ENCODE measurements at regions not wholly inside any gene's neighbourhood (a gene's known extent, or its start where the extent isn't known, plus 50 kb on each side); places are given as distances from the start of the nearest gene placed in this dataset.

GRCh38 chr4:19382993-19383756 lies 868.5 kb upstream of the SLIT2 start:
- FAIRE-seq: no peak

GRCh38 chr4:19381068-19381467 lies 870.6 kb upstream of the SLIT2 start:
- no peak for FAIRE-seq

- FAIRE-seq: no peak
Observed at GRCh38 chr4:19380600-19380999, 871.1 kb upstream of the SLIT2 start.

- no peak for FAIRE-seq
Observed at GRCh38 chr4:19379191-19379708, 872.5 kb upstream of the SLIT2 start.

- no peak for FAIRE-seq
Observed at GRCh38 chr4:19375931-19376330, 875.8 kb upstream of the SLIT2 start.

- no peak for FAIRE-seq
Observed at GRCh38 chr4:19375136-19375804, 876.4 kb upstream of the SLIT2 start.

- FAIRE-seq: no peak
Observed at GRCh38 chr4:19372390-19372789, 879.3 kb upstream of the SLIT2 start.

- FAIRE-seq: no peak
Observed at GRCh38 chr4:19368800-19369199, 882.9 kb upstream of the SLIT2 start.

- no peak for FAIRE-seq
Observed at GRCh38 chr4:19366916-19367315, 884.8 kb upstream of the SLIT2 start.

- FAIRE-seq: no peak
Observed at GRCh38 chr4:19358015-19358414, 893.7 kb upstream of the SLIT2 start.

GRCh38 chr4:19349416-19349815 lies 902.3 kb upstream of the SLIT2 start:
- no peak for FAIRE-seq

GRCh38 chr4:19348746-19349145 lies 903.0 kb upstream of the SLIT2 start:
- FAIRE-seq: no peak

GRCh38 chr4:19346636-19347035 lies 905.1 kb upstream of the SLIT2 start:
- FAIRE-seq: no peak

GRCh38 chr4:19329631-19330030 lies 922.1 kb upstream of the SLIT2 start:
- no peak for FAIRE-seq

- no peak for FAIRE-seq
Observed at GRCh38 chr4:19329077-19329476, 922.6 kb upstream of the SLIT2 start.

GRCh38 chr4:19327364-19327763 lies 924.3 kb upstream of the SLIT2 start:
- FAIRE-seq: no peak

- no peak for FAIRE-seq
Observed at GRCh38 chr4:19324184-19324583, 927.5 kb upstream of the SLIT2 start.

- FAIRE-seq: no peak
Observed at GRCh38 chr4:19319607-19320006, 932.1 kb upstream of the SLIT2 start.

- no peak for FAIRE-seq
Observed at GRCh38 chr4:19317377-19317776, 934.3 kb upstream of the SLIT2 start.

- FAIRE-seq: no peak
Observed at GRCh38 chr4:19314116-19314515, 937.6 kb upstream of the SLIT2 start.

- FAIRE-seq: no peak
Observed at GRCh38 chr4:19309378-19309777, 942.3 kb upstream of the SLIT2 start.

- no peak for FAIRE-seq
Observed at GRCh38 chr4:19304028-19304427, 947.7 kb upstream of the SLIT2 start.

GRCh38 chr4:19301527-19301926 lies 950.2 kb upstream of the SLIT2 start:
- no peak for FAIRE-seq

- FAIRE-seq: no peak
Observed at GRCh38 chr4:19300213-19300612, 951.5 kb upstream of the SLIT2 start.

Data from endometrium (tissue), 2 donors.